Cardiac muscle cell (in vitro differentiated cells and primary cell): ENCODE measurements at regions not wholly inside any gene's neighbourhood (a gene's known extent, or its start where the extent isn't known, plus 50 kb on each side); places are given as distances from the start of the nearest gene placed in this dataset.

ENCODE experiments used
- DNase-seq, 2 donors: peaks; one replicate each; pipeline versions ENCODE4 v3.0.0 to v3.0.0-alpha.2; 2010 to 2017; ENCODE audit warnings: low read depth in 1 of 2, low spot score in 1 of 2
- H3K27ac ChIP-seq: fragments of 200-600 bp; sonication (generic); 2 replicates; pipeline ENCODE4 v1.5.1; 2016
- H3K27me3 ChIP-seq: fragments of 200-600 bp; sonication (generic); 2 replicates; pipeline ENCODE4 v1.6.0; 2016; ENCODE audit warnings: control low read depth
- H3K36me3 ChIP-seq: fragments of 200-600 bp; sonication (generic); 2 replicates; pipeline ENCODE4 v1.5.1; 2016; ENCODE audit warnings: control low read depth
- H3K4me1 ChIP-seq: fragments of 200-600 bp; sonication (generic); 2 replicates; pipeline ENCODE4 v1.8.1; 2017; ENCODE audit warnings: low read depth, mild to moderate bottlenecking, mixed run types
- H3K4me3 ChIP-seq: fragments of 200-600 bp; sonication (generic); 2 replicates; pipeline ENCODE4 v1.5.1; 2016; ENCODE audit warnings: mild to moderate bottlenecking
- H3K9me3 ChIP-seq: fragments of 200-600 bp; sonication (generic); 2 replicates; pipeline ENCODE4 v1.5.1; 2017; ENCODE audit warnings: low read depth, mild to moderate bottlenecking, control low read depth
- CTCF ChIP-seq: IDR thresholded peaks from 2 replicates; pipeline ENCODE4 v1.5.1; 2012; ENCODE audit warnings: low read depth, mild to moderate bottlenecking, low read length

GRCh38 chr4:53712408-53713020 lies 121.2 kb upstream of the LNX1 start:
- H3K27ac ChIP-seq, result no peak overlapping the region
- no peak for TF ChIP-seq CTCF

GRCh38 chr4:53711926-53712325 lies 120.6 kb upstream of the LNX1 start:
- Histone ChIP-seq H3K4me3 (no peak overlapping the region), H3K36me3 (no peaks in the 10 kb centered on the region), H3K9me3 (no peaks in the 10 kb centered on the region), H3K27ac (no peak overlapping the region), H3K27me3 (no peaks in the 10 kb centered on the region), H3K4me1 (peaks cover 4% of the 10 kb centered on the region)
- TF ChIP-seq CTCF, result no peak
- DNase-seq, result peak in 1 of 2 donors; percentile 39

More at GRCh38 chr4:53712408-53713020, 121.2 kb upstream of the LNX1 start:
- H3K27me3 ChIP-seq, result no peaks in the 10 kb centered on the region
- peak in 1 of 2 donors; percentile 11 for DNase-seq
- no peaks in the 10 kb centered on the region for H3K36me3 ChIP-seq
- no peaks in the 10 kb centered on the region for H3K9me3 ChIP-seq
- H3K4me3 ChIP-seq, result no peak overlapping the region
- peaks cover 4% of the 10 kb centered on the region for H3K4me1 ChIP-seq

- no peak for DNase-seq
- no peak overlapping the region for H3K4me3 ChIP-seq
Measured at GRCh38 chr4:53709693-53710092, 118.4 kb upstream of the LNX1 start.

GRCh38 chr4:53707491-53707890 lies 116.2 kb upstream of the LNX1 start:
- Histone ChIP-seq H3K4me3 (no peak overlapping the region), H3K9me3 (no peaks in the 10 kb centered on the region), H3K27me3 (no peaks in the 10 kb centered on the region), H3K27ac (no peak overlapping the region), H3K4me1 (peaks cover 10% of the 10 kb centered on the region), H3K36me3 (no peaks in the 10 kb centered on the region)
- no peak for TF ChIP-seq CTCF
- no peak for DNase-seq

More at GRCh38 chr4:53709693-53710092, 118.4 kb upstream of the LNX1 start:
- H3K4me1 ChIP-seq, result peaks cover 4% of the 10 kb centered on the region
- no peak overlapping the region for H3K27ac ChIP-seq
- H3K9me3 ChIP-seq, result no peaks in the 10 kb centered on the region
- TF ChIP-seq CTCF, result peak; percentile 28
- no peaks in the 10 kb centered on the region for H3K27me3 ChIP-seq
- H3K36me3 ChIP-seq, result no peaks in the 10 kb centered on the region

GRCh38 chr4:53706422-53707032 lies 115.2 kb upstream of the LNX1 start:
- no peaks in the 10 kb centered on the region for H3K9me3 ChIP-seq
- H3K36me3 ChIP-seq, result no peaks in the 10 kb centered on the region
- no peak overlapping the region for H3K27ac ChIP-seq
- peaks cover 15% of the 10 kb centered on the region for H3K4me1 ChIP-seq
- DNase-seq, result peak; percentile 73 to 87
- no peaks in the 10 kb centered on the region for H3K27me3 ChIP-seq
- peak; percentile 77 for TF ChIP-seq CTCF
- no peak overlapping the region for H3K4me3 ChIP-seq
